SK-N-SH (cell line): ENCODE measurements at regions not wholly inside any gene's neighbourhood (a gene's known extent, or its start where the extent isn't known, plus 50 kb on each side); places are given as distances from the start of the nearest gene placed in this dataset.

Experiments used
- CTCF ChIA-PET: fragments of 300-600, 350-600 bp; formaldehyde crosslinking; extraction: SDS; loops from one replicate; lab custom pipeline; 2021; lab: Yijun Ruan, JAX
- POLR2A ChIA-PET: fragments of 350-600 bp; sonication (Branson Sonifier 250); formaldehyde crosslinking; extraction: SDS; loops from one replicate; lab custom pipeline; 2020; ENCODE audit warnings: antibody characterized with exemption, inconsistent platforms; lab: Yijun Ruan, JAX
- DNase-seq: peaks from one replicate; pipeline ENCODE4 v3.0.0; 2012
- H2AFZ ChIP-seq: fragments of 200-600 bp; sonication (generic); 2 replicates; pipeline ENCODE4 v1.8.1; 2016; ENCODE audit warnings: antibody characterized with exemption, mild to moderate bottlenecking, low read depth
- H3F3A ChIP-seq: fragments of 200-600 bp; sonication (generic); replicated peaks from 2 replicates; pipeline ENCODE3; 2016; ENCODE audit warnings: antibody characterized with exemption, mild to moderate bottlenecking; ENCODE audit not compliant: insufficient read depth
- H3K27ac ChIP-seq, 2 experiments: fragments of 200-500 bp in 1 of 2; fragments of 200-600 bp in 1 of 2; sonication (Bioruptor generic) in 1 of 2; sonication (generic), shearing (Covaris generic) in 1 of 2; 2 replicates each; pipeline versions ENCODE4 v1.5.1 to v1.6.1; 2014 to 2016; ENCODE audit warnings: low read depth in 2 of 2, inconsistent platforms in 1 of 2, low read length in 1 of 2, mild to moderate bottlenecking in 1 of 2, mixed read lengths in 1 of 2
- H3K27me3 ChIP-seq: fragments of 200-600 bp; sonication (generic), shearing (Covaris generic); 2 replicates; pipeline ENCODE4 v1.6.1; 2016; ENCODE audit warnings: mixed run types; ENCODE audit not compliant: insufficient read depth
- H3K36me3 ChIP-seq, 2 experiments: fragments of 200-500 bp in 1 of 2; fragments of 200-600 bp in 1 of 2; sonication (Bioruptor generic) in 1 of 2; sonication (generic) in 1 of 2; replicated peaks in 1 of 2; 2 replicates each; pipeline versions ENCODE3 to v1.5.1; 2014 to 2016; ENCODE audit warnings: low read length in 1 of 2, mild to moderate bottlenecking in 1 of 2; ENCODE audit not compliant: insufficient read depth in 2 of 2, control insufficient read depth in 1 of 2
- H3K4me1 ChIP-seq, 2 experiments: fragments of 200-500 bp in 1 of 2; fragments of 200-600 bp in 1 of 2; sonication (Bioruptor generic) in 1 of 2; sonication (generic), shearing (Covaris generic) in 1 of 2; 2 replicates each; pipeline versions ENCODE4 v1.5.1 to v1.6.1; 2014 to 2016; ENCODE audit warnings: low read depth in 1 of 2, low read length in 1 of 2, mixed run types in 1 of 2; ENCODE audit not compliant: insufficient read depth in 2 of 2, control insufficient read depth in 1 of 2
- H3K4me2 ChIP-seq: fragments of 200-600 bp; sonication (generic), shearing (Covaris generic); 2 replicates; pipeline ENCODE4 v1.6.1; 2017; ENCODE audit warnings: mixed run types
- H3K4me3 ChIP-seq, 2 experiments: fragments of 200-500 bp in 1 of 2; fragments of 200-600 bp in 1 of 2; sonication (Bioruptor generic) in 1 of 2; sonication (generic), shearing (Covaris generic) in 1 of 2; 2 replicates each; pipeline versions ENCODE4 v1.5.1 to v1.8.1; 2014 to 2016; ENCODE audit warnings: low read depth in 2 of 2, inconsistent platforms in 1 of 2, low read length in 1 of 2, mild to moderate bottlenecking in 1 of 2, mixed read lengths in 1 of 2, moderate library complexity in 1 of 2
- H3K79me2 ChIP-seq: fragments of 200-600 bp; sonication (generic); 2 replicates; pipeline ENCODE4 v1.8.1; 2017; ENCODE audit warnings: mild to moderate bottlenecking; ENCODE audit not compliant: insufficient read depth
- H3K9ac ChIP-seq: fragments of 200-600 bp; sonication (generic); 2 replicates; pipeline ENCODE4 v1.6.1; 2017; ENCODE audit warnings: mixed run types
- H3K9me2 ChIP-seq: fragments of 200-600 bp; sonication (generic); 2 replicates; pipeline ENCODE4 v1.6.1; 2017; ENCODE audit warnings: mixed run types
- H3K9me3 ChIP-seq: fragments of 200-600 bp; sonication (generic); 2 replicates; pipeline ENCODE4 v1.6.1; 2017; ENCODE audit warnings: mixed run types, mild to moderate bottlenecking, moderate library complexity
- H4K20me1 ChIP-seq: fragments of 200-600 bp; sonication (generic); 2 replicates; pipeline ENCODE4 v1.6.1; 2017; ENCODE audit warnings: mild to moderate bottlenecking, mixed run types; ENCODE audit not compliant: insufficient read depth
- CHD2 ChIP-seq: fragments of 150-350 bp; IDR thresholded peaks from 2 replicates; pipeline ENCODE4 v1.6.1; 2018; ENCODE audit warnings: low read length; ENCODE audit not compliant: partially characterized antibody
- EP300 ChIP-seq, 2 experiments: IDR thresholded peaks; 2 replicates each; pipeline versions ENCODE4 v1.4.0 to v1.6.1; 2012; ENCODE audit warnings: borderline replicate concordance in 1 of 2, low read depth in 1 of 2, low read length in 1 of 2
- FOSL2 ChIP-seq: IDR thresholded peaks from 2 replicates; pipeline ENCODE4 v1.4.0; 2012; ENCODE audit warnings: low read depth, mild to moderate bottlenecking, moderate library complexity, borderline replicate concordance
- GABPA ChIP-seq: IDR thresholded peaks from 2 replicates; pipeline ENCODE4 v1.4.0; 2012; ENCODE audit warnings: low read depth, mild to moderate bottlenecking
- GATA2 ChIP-seq: sonication (generic); formaldehyde crosslinking; IDR thresholded peaks from 2 replicates; pipeline ENCODE4 v1.5.0; 2020; ENCODE audit warnings: mild to moderate bottlenecking, missing genetic modification reagents
- JUND ChIP-seq: IDR thresholded peaks from 2 replicates; pipeline ENCODE4 v1.4.0; 2012
- MEF2A ChIP-seq: IDR thresholded peaks from 2 replicates; pipeline ENCODE4 v1.4.0; 2012; ENCODE audit warnings: low read depth, borderline replicate concordance
- NFIC ChIP-seq: IDR thresholded peaks from 2 replicates; pipeline ENCODE4 v1.4.0; 2012; ENCODE audit warnings: borderline replicate concordance
- POLR2AphosphoS5 ChIP-seq: IDR thresholded peaks from 2 replicates; pipeline ENCODE4 v1.6.1; 2012; ENCODE audit warnings: low read depth, low read length
- RFX5 ChIP-seq: IDR thresholded peaks from 2 replicates; pipeline ENCODE4 v1.6.1; 2012; ENCODE audit warnings: mild to moderate bottlenecking, improper control_type of control experiment, low read length
- TAF1 ChIP-seq: IDR thresholded peaks from 2 replicates; pipeline ENCODE4 v1.6.1; 2012; ENCODE audit warnings: low read depth, mild to moderate bottlenecking, low read length, moderate library complexity, borderline replicate concordance
- TEAD4 ChIP-seq: IDR thresholded peaks from 2 replicates; pipeline ENCODE4 v1.4.0; 2012; ENCODE audit warnings: mild to moderate bottlenecking, borderline replicate concordance; ENCODE audit not compliant: insufficient read depth
- WGBS: methylation state at CpG from one replicate; pipeline ENCODE4 v1.1.6; 2017; ENCODE audit warnings: low lambda C conversion rate; 5-methylcytosine and 5-hydroxymethylcytosine counted together
- TF ChIP-seq, protein P1 (sequence below): fragments of 150-350 bp; IDR thresholded peaks from 2 replicates; pipeline ENCODE4 v1.6.1; 2016; ENCODE audit warnings: mild to moderate bottlenecking, low read depth, low read length

DNA sequence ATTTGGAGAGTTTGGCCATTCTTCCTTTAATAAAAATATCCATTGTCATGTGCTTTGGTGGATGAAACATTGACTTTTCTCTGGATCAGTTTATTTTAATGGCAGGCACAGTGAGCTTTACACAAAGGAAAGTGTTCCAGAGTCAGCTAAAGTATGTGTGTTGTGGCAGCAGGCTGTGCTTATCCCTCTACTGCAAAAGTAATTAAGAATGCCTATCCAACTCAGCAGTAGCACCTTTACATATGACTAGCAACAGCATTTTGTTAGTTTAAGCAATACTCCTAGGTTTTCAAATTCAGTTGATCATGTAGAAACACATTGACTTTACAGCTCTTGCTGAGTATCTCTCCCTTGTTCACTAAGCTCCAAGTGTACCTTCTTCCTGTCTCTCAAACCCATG is 730.5 kb upstream of the RGMB start:
- CTCF ChIA-PET = interaction anchor here (0.6 kb wide), 1 partner anchor 10 kb away, joined by 3 read pairs; no protein-coding TSS in a partner anchor
- Histone ChIP-seq H3K79me2 (no peaks in the 10 kb centered on the region), H3K9me2 (no peaks in the 10 kb centered on the region), H3K27ac (no peak overlapping the region), H2AFZ (no peak overlapping the region), H3K4me2 (no peak overlapping the region), H3K9me3 (no peaks in the 10 kb centered on the region), H3K9ac (no peak overlapping the region), H3K4me1 (no peaks in the 10 kb centered on the region), H3K27me3 (no peaks in the 10 kb centered on the region), H3F3A (no peaks in the 10 kb centered on the region), H3K4me3 (no peak overlapping the region), H3K36me3 (no peaks in the 10 kb centered on the region), H4K20me1 (no peaks in the 10 kb centered on the region)
- POLR2A ChIA-PET = no interaction called here
- DNase-seq = no peak
- TF ChIP-seq TAF1 = no peak
- TF ChIP-seq TEAD4 = no peak
- no peak for TF ChIP-seq EP300 (IDR thresholded peaks at IDR 0.05; ENCODE audit: borderline replicate concordance in 1 of 2, low read depth in 1 of 2, low read length in 1 of 2)
- no peak for TF ChIP-seq GABPA
- TF ChIP-seq JUND = no peak
- TF ChIP-seq MEF2A = no peak
- TF ChIP-seq, protein P1, sequence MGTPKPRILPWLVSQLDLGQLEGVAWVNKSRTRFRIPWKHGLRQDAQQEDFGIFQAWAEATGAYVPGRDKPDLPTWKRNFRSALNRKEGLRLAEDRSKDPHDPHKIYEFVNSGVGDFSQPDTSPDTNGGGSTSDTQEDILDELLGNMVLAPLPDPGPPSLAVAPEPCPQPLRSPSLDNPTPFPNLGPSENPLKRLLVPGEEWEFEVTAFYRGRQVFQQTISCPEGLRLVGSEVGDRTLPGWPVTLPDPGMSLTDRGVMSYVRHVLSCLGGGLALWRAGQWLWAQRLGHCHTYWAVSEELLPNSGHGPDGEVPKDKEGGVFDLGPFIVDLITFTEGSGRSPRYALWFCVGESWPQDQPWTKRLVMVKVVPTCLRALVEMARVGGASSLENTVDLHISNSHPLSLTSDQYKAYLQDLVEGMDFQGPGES = no peak
- TF ChIP-seq RFX5 = no peak

DNA sequence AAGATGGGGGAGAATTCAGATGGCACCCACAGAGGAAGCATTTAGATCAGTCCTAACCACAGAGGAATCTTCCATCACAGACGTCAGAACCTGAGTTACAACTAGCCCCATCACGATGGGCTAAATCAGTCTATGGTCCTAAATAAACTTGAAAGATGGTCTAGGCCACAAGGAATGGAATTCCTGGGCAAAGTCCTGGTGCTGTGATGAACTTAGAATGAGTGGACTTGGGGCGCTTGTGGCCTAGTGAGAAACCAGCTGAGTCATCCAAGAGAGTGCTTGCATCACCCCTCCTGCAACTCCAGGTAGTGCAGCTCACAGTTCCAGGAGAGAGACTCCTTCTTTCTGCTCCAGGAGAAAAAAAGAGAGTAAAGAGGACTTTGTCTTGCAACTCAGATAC is 722.9 kb upstream of the RGMB start:
- DNase-seq = no peak
- Histone ChIP-seq H3K27me3 (no peaks in the 10 kb centered on the region), H3K9me2 (no peaks in the 10 kb centered on the region), H3K9ac (no peak overlapping the region), H3K79me2 (no peaks in the 10 kb centered on the region), H3K4me3 (no peak overlapping the region), H3K27ac (no peak overlapping the region), H3F3A (no peaks in the 10 kb centered on the region), H3K36me3 (no peaks in the 10 kb centered on the region), H3K4me2 (no peak overlapping the region), H4K20me1 (no peaks in the 10 kb centered on the region), H3K9me3 (no peaks in the 10 kb centered on the region), H3K4me1 (no peaks in the 10 kb centered on the region), H2AFZ (no peak overlapping the region)
- POLR2A ChIA-PET = no interaction called here
- WGBS = 72% methylated on average over 3 of the region's 3 CpGs
- no peak for TF ChIP-seq EP300 (IDR thresholded peaks at IDR 0.05; ENCODE audit: borderline replicate concordance in 1 of 2, low read depth in 1 of 2, low read length in 1 of 2)
- no peak for TF ChIP-seq CHD2
- TF ChIP-seq NFIC = no peak
- TF ChIP-seq TAF1 = no peak
- TF ChIP-seq POLR2AphosphoS5 = no peak
- no peak for TF ChIP-seq TEAD4
- no peak for TF ChIP-seq FOSL2
- CTCF ChIA-PET = no interaction called here

DNA sequence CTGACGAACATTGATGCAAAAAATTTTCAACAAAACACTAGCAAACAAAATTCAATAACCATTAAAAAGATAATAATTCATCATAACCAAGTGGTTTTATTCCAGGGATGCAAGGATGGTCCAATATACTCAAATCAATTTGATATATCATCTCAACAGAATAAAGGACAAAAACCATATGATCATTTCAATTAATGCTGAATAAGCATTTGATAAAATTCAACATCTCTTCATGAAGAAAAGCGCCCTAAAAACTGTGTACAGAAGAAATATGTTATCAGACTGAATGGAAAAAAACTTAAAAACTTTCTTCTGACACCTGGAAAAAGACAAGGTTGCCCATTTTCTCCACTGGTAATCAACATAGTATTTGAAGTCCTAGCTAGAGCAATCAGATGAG is 720.3 kb upstream of the RGMB start:
- Histone ChIP-seq H3F3A (no peaks in the 10 kb centered on the region), H3K9me3 (no peaks in the 10 kb centered on the region), H2AFZ (no peak overlapping the region), H3K27ac (no peak overlapping the region), H3K36me3 (no peaks in the 10 kb centered on the region), H3K27me3 (no peaks in the 10 kb centered on the region), H4K20me1 (no peaks in the 10 kb centered on the region), H3K9ac (no peak overlapping the region), H3K79me2 (no peaks in the 10 kb centered on the region), H3K4me1 (no peaks in the 10 kb centered on the region), H3K4me3 (no peak overlapping the region), H3K9me2 (no peaks in the 10 kb centered on the region), H3K4me2 (no peak overlapping the region)
- ChIA-PET POLR2A (no interaction called here), CTCF (interaction anchor here (0.6 to 0.7 kb wide), 2 partner anchors 10 to 81 kb away, joined by 3 read pairs; no protein-coding TSS in a partner anchor)
- 75% methylated on average over 2 of the region's 2 CpGs for WGBS
- TF ChIP-seq CHD2 = no peak
- TF ChIP-seq FOSL2 = no peak
- no peak for TF ChIP-seq GABPA
- no peak for TF ChIP-seq GATA2
- TF ChIP-seq, protein P1 = no peak
- no peak for TF ChIP-seq TEAD4
- DNase-seq = no peak
